GM19372 (cell line): ENCODE measurements at regions not wholly inside any gene's neighbourhood (a gene's known extent, or its start where the extent isn't known, plus 50 kb on each side); places are given as distances from the start of the nearest gene placed in this dataset.
"Not testable (repeated sequence)": the region's sequence is repeated elsewhere in the genome, so short reads cannot be mapped to it uniquely, and the experiment has no call there.

Experiments
- ATAC-seq: cut with Tn5 transposase; IDR thresholded peaks from one replicate; pipeline ENCODE4 v1.9.1; 2021; ENCODE audit warnings: mild to moderate bottlenecking, low read depth, moderate library complexity; ENCODE audit not compliant: unreplicated experiment

DNA sequence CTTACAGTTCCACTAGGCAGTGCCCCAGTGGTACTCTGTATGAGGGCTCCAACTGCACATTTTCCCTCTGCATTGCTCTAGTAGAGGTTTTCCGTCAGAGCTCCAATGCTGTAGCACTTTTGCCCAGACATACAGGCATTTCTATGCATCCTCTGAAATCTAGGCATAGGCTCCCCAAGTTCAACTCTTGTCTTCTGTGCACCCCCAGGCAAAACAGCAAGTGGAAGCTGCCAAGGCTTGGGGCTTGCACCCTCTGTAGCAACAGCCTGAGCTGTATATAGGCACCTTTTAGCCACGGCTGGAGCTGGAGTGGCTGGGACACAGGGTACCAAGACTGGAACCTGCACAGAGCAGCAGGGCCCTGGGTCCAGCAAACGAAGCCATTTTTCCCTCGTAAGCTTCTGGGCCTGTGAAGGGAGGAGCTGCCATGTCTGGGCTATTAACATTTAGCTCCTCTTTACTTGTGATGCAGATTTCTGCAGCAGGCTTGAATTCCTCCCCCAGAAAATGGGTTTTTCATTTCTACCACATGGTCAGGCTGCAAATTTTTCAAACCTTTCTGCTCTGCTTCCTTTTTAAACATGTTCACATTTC lies 596.2 kb upstream of the ADGRB3 start:
- ATAC-seq: no peak

DNA sequence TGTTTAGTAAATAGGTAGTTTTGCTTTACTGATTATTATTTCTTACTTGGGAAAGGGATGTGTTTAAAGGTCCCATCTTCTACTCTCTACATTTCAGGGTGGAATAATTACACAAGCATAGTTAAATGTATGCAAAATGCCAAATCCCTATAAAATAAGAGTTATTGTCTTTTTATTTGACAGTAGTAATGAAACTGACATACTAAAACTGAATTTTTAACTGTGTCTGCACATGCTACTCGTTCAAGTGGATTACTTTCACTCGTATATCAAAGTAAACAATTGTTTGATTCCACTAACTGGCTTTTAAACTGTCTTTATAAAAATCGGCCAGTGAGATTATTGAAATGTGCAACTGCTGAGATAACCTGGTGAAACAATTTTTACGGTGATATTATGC lies 602.9 kb upstream of the ADGRB3 start:
- no peak for ATAC-seq

GRCh38 chr6:68031054-68031453 lies 604.0 kb upstream of the ADGRB3 start:
- ATAC-seq: no peak

GRCh38 chr6:68026483-68026882 lies 608.6 kb upstream of the ADGRB3 start:
- ATAC-seq: no peak

GRCh38 chr6:68025764-68026163 lies 609.3 kb upstream of the ADGRB3 start:
- ATAC-seq: no peak

GRCh38 chr6:68024570-68025269 lies 610.4 kb upstream of the ADGRB3 start:
- no peak for ATAC-seq

GRCh38 chr6:68022968-68023367 lies 612.1 kb upstream of the ADGRB3 start:
- ATAC-seq: not testable (repeated sequence)

- no peak for ATAC-seq
Measured at GRCh38 chr6:68013780-68014515, 621.1 kb upstream of the ADGRB3 start.

DNA sequence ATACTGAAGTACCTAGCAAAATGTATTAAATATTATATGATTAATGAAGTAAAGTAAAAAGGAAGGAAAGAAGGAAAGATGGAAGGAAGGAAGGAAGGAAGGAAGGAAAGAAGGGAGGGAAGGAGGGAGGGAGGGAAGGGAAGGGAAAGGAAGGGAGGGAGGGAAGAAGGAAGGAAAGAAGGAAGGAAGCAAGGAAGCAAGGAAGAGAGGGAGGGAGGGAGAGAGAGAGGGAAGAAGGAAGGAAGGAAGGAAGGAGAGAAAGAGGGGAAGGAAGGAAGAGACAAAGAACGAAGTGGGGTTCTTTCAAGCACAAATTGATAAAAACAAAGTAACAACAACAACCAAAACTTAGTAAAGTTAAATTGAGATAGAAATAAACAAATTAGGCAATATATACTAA lies 622.3 kb upstream of the ADGRB3 start:
- ATAC-seq: no peak

DNA sequence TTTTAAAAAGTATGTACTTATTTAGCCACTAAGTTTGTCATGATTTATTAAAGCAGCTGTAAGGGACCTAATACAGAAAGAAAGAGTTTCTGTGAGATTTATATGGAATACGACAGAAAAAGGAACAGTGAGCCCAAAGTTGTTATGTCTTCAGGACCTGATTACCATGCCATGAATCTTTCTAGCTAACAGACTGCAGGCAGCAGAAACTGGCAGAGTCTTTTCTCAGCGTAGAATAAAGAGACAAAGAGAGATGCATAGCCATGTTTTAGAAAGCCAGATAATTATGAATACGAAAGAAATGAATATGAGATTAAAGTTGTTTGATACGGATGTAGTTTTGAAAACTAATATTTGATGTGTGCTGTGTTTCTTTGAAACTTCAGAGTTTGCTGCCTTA lies 624.1 kb upstream of the ADGRB3 start:
- ATAC-seq: no peak

- ATAC-seq: no peak
Measured at GRCh38 chr6:68008445-68008844, 626.6 kb upstream of the ADGRB3 start.

DNA sequence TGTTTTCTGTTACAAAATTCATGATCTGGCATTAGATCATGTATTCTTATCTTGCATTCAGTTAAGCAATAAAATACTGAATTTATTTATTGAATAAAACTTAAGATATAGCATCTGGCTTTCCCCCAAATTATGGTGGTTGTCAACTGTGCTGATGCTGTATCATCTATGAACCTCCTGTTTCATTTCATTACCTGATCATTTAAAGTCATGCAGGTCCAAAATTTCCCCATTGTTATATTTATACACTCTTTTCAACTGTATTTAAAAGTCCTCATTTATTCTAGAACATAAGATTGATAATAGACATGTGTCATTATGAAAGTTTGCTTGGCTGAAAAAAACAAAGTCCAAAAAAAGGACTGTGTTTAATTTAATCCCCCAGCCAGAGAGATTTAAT lies 627.4 kb upstream of the ADGRB3 start:
- no peak for ATAC-seq

- no peak for ATAC-seq
Measured at GRCh38 chr6:67986694-67987232, 648.3 kb upstream of the ADGRB3 start.

DNA sequence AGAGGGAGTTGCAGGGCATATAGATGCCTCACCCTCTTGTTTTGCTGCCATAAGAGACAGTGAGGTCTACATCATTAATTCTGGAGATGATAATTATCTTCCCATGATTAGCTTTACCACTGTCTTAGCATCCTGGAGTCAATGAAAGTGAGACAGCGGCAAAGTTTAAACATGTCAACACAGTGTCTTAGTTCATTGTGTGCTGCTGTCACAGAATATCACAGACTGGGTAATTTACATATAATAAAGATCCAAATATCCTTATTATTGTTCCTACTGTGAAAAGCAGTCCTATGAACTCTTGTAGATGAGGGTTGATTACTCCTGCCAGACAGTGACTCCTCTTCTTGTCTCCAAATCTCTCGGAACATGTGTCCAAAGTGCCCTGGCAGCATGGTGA lies 658.6 kb upstream of the ADGRB3 start:
- no peak for ATAC-seq

- no peak for ATAC-seq
Measured at GRCh38 chr6:67974931-67975330, 660.2 kb upstream of the ADGRB3 start.

- ATAC-seq: no peak
Measured at GRCh38 chr6:67971812-67972211, 663.3 kb upstream of the ADGRB3 start.

- no peak for ATAC-seq
Measured at GRCh38 chr6:67966830-67967229, 668.3 kb upstream of the ADGRB3 start.

GRCh38 chr6:67956352-67956751 lies 678.7 kb upstream of the ADGRB3 start:
- no peak for ATAC-seq

- ATAC-seq: no peak
Measured at GRCh38 chr6:67952948-67953347, 682.1 kb upstream of the ADGRB3 start.

GRCh38 chr6:67952121-67952520 lies 683.0 kb upstream of the ADGRB3 start:
- no peak for ATAC-seq

- ATAC-seq: not testable (repeated sequence)
Measured at GRCh38 chr6:67947762-67948161, 687.3 kb upstream of the ADGRB3 start.
